Osteocyte (in vitro differentiated cells): ENCODE measurements at regions not wholly inside any gene's neighbourhood (a gene's known extent, or its start where the extent isn't known, plus 50 kb on each side); places are given as distances from the start of the nearest gene placed in this dataset.

ENCODE experiments used
- DNase-seq: peaks from one replicate; pipeline ENCODE4 v3.0.0; 2021; ENCODE audit warnings: mixed read lengths; ENCODE audit not compliant: unreplicated experiment; ENCODE audit errors: extremely low spot score
- H3K27ac Mint-ChIP-seq: one replicate; pipeline ENCODE4 v1.8.0; 2021; ENCODE audit warnings: mild to moderate bottlenecking, mixed read lengths; ENCODE audit not compliant: unreplicated experiment
- H3K27me3 Mint-ChIP-seq: one replicate; pipeline ENCODE4 v1.8.0; 2021; ENCODE audit warnings: mixed read lengths; ENCODE audit not compliant: unreplicated experiment
- H3K36me3 Mint-ChIP-seq: one replicate; pipeline ENCODE4 v1.8.0; 2021; ENCODE audit warnings: mixed read lengths; ENCODE audit not compliant: unreplicated experiment
- H3K4me1 Mint-ChIP-seq: one replicate; pipeline ENCODE4 v1.8.0; 2021; ENCODE audit warnings: mixed read lengths; ENCODE audit not compliant: unreplicated experiment
- H3K4me3 Mint-ChIP-seq: one replicate; pipeline ENCODE4 v1.8.0; 2021; ENCODE audit warnings: mild to moderate bottlenecking, moderate library complexity, mixed read lengths; ENCODE audit not compliant: unreplicated experiment
- H3K9me3 Mint-ChIP-seq: one replicate; pipeline ENCODE4 v1.8.0; 2021; ENCODE audit warnings: mixed read lengths; ENCODE audit not compliant: unreplicated experiment
- CTCF ChIP-seq: fragments of 200-600 bp; sonication (generic); IDR thresholded peaks from 2 replicates; pipeline ENCODE4 v1.5.0; 2021; ENCODE audit warnings: antibody characterized with exemption, mild to moderate bottlenecking, moderate library complexity

- H3K27me3 Mint-ChIP-seq, result no peaks in the 10 kb centered on the region
- TF ChIP-seq CTCF, result no peak
These were observed 195.7 kb downstream of the ZFP36L2 start for GRCh38 chr2:43030551-43031307.

GRCh38 chr2:43029186-43029585 is 197.2 kb downstream of the ZFP36L2 start:
- Mint-ChIP-seq H3K4me3 (no peak overlapping the region), H3K9me3 (no peaks in the 10 kb centered on the region), H3K27ac (no peak overlapping the region), H3K36me3 (no peaks in the 10 kb centered on the region), H3K4me1 (peaks cover 23% of the 10 kb centered on the region), H3K27me3 (no peaks in the 10 kb centered on the region)
- no peak for DNase-seq
- no peak for TF ChIP-seq CTCF

More at GRCh38 chr2:43030551-43031307, 195.7 kb downstream of the ZFP36L2 start:
- Mint-ChIP-seq H3K4me1 (peaks cover 13% of the 10 kb centered on the region), H3K4me3 (no peak overlapping the region), H3K36me3 (no peaks in the 10 kb centered on the region), H3K27ac (no peak overlapping the region), H3K9me3 (no peaks in the 10 kb centered on the region)
- no peak for DNase-seq

GRCh38 chr2:43028188-43028587 is 198.2 kb downstream of the ZFP36L2 start:
- no peak for DNase-seq
- H3K27ac Mint-ChIP-seq, result no peak overlapping the region
- H3K4me1 Mint-ChIP-seq, result peaks cover 23% of the 10 kb centered on the region
- H3K27me3 Mint-ChIP-seq, result no peaks in the 10 kb centered on the region
- no peaks in the 10 kb centered on the region for H3K9me3 Mint-ChIP-seq
- TF ChIP-seq CTCF, result no peak
- no peak overlapping the region for H3K4me3 Mint-ChIP-seq
- no peaks in the 10 kb centered on the region for H3K36me3 Mint-ChIP-seq

- Mint-ChIP-seq H3K4me1 (peaks cover 23% of the 10 kb centered on the region), H3K27me3 (no peaks in the 10 kb centered on the region), H3K36me3 (no peaks in the 10 kb centered on the region), H3K27ac (no peak overlapping the region), H3K4me3 (no peak overlapping the region), H3K9me3 (no peaks in the 10 kb centered on the region)
- no peak for TF ChIP-seq CTCF
- DNase-seq, result no peak
These were observed 199.1 kb downstream of the ZFP36L2 start for GRCh38 chr2:43027097-43027873.

GRCh38 chr2:43026426-43027096 is 199.8 kb downstream of the ZFP36L2 start:
- Mint-ChIP-seq H3K36me3 (no peaks in the 10 kb centered on the region), H3K27ac (no peak overlapping the region), H3K4me1 (peaks cover 23% of the 10 kb centered on the region), H3K4me3 (no peak overlapping the region), H3K27me3 (no peaks in the 10 kb centered on the region), H3K9me3 (peaks cover 3% of the 10 kb centered on the region)
- no peak for TF ChIP-seq CTCF
- no peak for DNase-seq
